ENCODE measurements at regions not wholly inside any gene's neighbourhood (a gene's known extent, or its start where the extent isn't known, plus 50 kb on each side); places are given as distances from the start of the nearest gene placed in this dataset.
"Not testable (repeated sequence)": the region's sequence is repeated elsewhere in the genome, so short reads cannot be mapped to it uniquely, and the experiment has no call there.

DNA sequence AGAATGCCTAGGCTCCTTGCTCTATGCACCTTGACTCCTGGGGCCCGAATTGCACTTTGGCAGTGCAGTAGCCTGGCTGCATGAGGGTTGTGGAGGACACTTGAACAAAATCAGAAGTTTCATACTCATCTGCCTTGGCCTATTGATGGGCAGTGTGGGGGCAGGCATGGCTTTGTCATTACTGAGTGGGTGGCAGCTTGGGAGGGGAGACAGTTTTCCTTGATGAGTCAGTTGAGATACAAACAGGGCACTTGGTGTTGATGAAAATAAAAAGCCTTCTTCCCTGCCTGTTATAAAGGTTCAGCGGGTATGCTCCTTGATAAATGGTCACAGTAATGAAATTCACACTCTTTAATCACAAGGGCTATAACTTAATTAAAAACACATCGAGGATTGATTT is 126.8 kb upstream of the MAMLD1 start:
- no peak for DNase-seq (ENCODE audit: low read depth in 3 of 3)

DNA sequence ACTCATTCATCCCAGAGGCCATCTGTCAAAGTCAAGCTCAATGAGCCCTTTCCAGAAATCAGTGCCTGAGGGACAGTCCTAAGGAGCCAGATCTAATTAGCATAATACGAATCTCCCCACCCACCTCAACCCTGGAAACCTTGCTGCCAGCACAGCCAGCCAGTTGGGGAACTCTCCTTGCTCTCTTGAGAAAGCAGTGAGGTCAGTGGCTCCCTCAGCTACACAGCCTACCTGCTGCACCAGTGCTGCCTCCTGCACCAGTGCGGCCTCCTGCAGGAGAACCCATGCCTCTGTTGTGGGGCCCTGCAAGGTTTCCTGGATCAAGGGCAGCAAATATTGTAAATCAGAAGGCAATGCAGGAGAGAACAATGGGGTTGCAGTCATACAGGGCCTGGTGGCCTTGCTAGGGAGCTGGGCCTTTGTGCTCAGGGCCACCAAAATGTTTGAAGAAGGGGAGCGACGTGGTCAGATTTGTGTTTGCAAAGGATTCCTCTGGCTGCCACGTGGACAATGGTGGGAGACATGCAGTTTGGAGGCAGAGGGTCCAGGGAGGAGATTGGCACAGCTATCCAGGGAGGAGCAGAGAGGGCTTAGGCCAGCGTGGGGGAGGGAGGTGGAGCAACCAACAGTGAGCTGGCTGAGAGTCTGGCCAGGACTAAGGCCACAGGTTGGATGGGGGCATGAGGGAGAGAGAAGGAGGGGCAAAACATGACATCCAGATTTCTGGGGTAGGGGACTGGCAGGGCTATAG is 124.3 kb upstream of the MAMLD1 start:
- DNase-seq (ENCODE audit: low read depth in 3 of 3) = no peak

DNA sequence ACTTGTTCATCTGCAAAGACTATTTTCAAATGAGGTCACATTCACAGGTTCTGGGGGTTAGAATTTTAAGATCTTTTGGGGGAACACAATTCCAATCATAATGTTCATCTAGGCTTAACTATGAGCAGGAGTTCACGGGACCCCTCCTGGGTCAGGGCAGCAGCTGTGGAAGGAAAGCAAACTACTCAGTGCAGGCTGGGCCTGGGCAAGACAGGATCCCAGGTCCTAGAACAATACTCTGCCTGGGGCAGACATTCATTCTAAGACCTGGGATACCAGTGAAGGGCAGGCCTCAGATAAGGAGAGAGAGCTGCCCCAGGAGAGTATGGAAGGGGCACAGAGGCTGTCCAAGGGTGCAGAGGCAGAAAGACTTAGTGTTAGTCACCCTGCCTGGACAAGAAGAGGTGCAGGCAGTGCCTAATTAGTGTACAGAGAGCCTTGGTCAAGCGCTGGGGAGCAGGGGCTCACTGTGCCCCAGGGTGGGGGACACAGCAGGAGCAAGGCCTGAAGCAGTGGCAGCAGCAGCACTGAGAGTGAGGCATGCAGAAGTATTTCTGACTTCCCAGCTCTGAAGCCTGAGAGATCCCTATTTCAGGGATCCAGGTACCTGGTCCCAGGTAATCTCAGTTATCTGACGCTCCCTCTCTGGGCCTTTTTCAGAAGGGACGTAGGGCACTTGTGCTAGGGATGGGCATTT is 123.0 kb upstream of the MAMLD1 start:
- DNase-seq (ENCODE audit: low read depth in 3 of 3) = no peak

- DNase-seq (ENCODE audit: low read depth in 3 of 3) = no peak
Observed at GRCh38 chrX:150240643-150240970, 122.5 kb upstream of the MAMLD1 start.

GRCh38 chrX:150253959-150254620 is 109.0 kb upstream of the MAMLD1 start:
- DNase-seq (ENCODE audit: low read depth in 3 of 3) = no peak

GRCh38 chrX:150254909-150255308 is 108.2 kb upstream of the MAMLD1 start:
- DNase-seq (ENCODE audit: low read depth in 3 of 3) = no peak

DNA sequence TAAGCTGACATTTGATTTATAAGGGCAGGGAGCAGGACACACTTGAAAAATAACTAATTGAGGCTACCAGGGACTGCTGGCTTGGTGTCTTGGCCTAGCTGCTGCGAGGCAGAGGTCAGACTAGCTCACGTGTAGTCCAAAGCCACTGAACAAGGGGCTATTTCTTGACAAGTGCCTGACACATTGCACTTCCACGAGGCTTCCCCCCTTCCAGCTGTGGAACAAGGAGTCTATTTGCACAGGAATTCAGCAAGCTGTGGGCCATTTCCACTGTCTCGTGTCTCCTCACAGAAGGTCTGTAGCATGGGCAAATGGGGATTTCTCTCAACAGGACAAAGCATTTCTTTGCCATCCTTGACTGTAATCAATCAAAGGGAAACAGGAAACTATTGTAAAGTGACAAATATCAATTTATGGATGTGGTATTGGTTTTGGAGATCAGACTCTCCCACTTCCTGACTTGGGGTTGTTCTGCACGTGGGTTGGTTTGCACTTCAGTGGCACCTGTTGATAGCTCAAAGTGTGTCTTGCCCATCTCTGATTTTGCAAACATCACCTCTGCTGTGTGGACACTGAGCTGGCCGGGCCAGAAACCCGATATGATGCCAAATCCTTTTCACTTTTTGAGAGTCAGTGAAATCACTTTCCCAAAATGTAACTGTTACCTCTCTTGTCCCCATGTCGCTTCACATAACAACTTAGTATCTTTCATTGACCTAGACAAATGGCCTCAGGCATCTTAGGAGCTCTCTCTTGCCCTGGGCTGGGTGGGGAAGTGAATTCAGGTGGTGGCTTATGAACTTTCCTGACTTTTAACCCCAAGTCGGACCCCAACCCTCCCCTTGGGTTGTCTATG is 107.4 kb upstream of the MAMLD1 start:
- no peak for DNase-seq (ENCODE audit: low read depth in 3 of 3)

- no peak for DNase-seq (ENCODE audit: low read depth in 3 of 3)
Observed at GRCh38 chrX:150256297-150256650, 106.8 kb upstream of the MAMLD1 start.

GRCh38 chrX:150257353-150258175 is 105.6 kb upstream of the MAMLD1 start:
- no peak for DNase-seq (ENCODE audit: low read depth in 3 of 3)

DNA sequence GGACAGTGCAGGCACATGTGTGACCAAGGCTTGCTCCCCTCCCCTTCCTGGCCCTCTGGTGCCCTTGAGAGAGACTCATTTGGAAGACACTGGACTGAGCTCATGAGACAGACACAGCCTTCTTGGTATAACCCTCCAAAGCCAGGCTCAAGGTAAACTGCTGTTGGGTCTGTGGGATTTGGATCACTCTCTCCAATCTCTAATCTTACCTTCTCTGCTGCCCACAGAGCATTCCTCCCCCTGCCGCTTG is 105.0 kb upstream of the MAMLD1 start:
- no peak for DNase-seq (ENCODE audit: low read depth in 3 of 3)

GRCh38 chrX:150258463-150259430 is 104.4 kb upstream of the MAMLD1 start:
- no peak for DNase-seq (ENCODE audit: low read depth in 3 of 3)

GRCh38 chrX:150262456-150262855 is 100.7 kb upstream of the MAMLD1 start:
- DNase-seq (ENCODE audit: low read depth in 3 of 3) = no peak

DNA sequence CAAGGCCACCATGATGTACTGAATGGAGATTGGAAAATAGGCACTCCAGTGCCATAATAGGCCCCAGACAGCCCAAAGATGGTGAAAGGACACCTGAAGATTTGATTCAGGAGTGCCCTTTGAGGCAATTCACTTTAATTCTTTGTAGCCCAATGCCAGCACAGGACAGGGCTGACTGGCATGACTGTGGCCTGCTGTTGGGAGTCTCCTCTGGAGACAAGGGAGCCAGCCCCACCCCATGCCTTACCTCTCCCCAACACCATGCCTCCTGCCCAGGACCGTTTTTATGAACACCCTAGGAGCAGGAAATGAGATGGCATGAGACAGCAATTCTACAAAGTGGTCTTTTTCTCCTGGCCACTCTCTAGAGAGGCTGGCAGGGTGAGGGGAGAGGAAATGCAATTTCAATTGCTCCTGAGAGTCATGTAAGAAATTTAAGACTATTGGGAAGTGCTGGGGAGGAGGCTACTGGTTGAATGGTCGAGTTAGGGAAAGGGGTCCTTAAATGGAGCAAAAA is 94.2 kb upstream of the MAMLD1 start:
- DNase-seq (ENCODE audit: low read depth in 3 of 3) = no peak

- no peak for DNase-seq (ENCODE audit: low read depth in 3 of 3)
Observed at GRCh38 chrX:150269605-150270254, 93.4 kb upstream of the MAMLD1 start.

GRCh38 chrX:150270622-150271021 is 92.5 kb upstream of the MAMLD1 start:
- no peak for DNase-seq (ENCODE audit: low read depth in 3 of 3)

GRCh38 chrX:150273575-150274294 is 89.4 kb upstream of the MAMLD1 start:
- not testable (repeated sequence) for DNase-seq (ENCODE audit: low read depth in 3 of 3)

GRCh38 chrX:150282953-150283352 is 80.2 kb upstream of the MAMLD1 start:
- DNase-seq (ENCODE audit: low read depth in 3 of 3) = no peak

GRCh38 chrX:150291014-150291413 is 72.1 kb upstream of the MAMLD1 start:
- no peak for DNase-seq (ENCODE audit: low read depth in 3 of 3)

Measured in stimulated activated CD4-positive, alpha-beta T cell treated with anti-CD3 and anti-CD28 coated beads, TNF-alpha, amount 100 ng/mL, for 4 hours (primary cell).